DMS153 (cell line): ENCODE measurements at regions not wholly inside any gene's neighbourhood (a gene's known extent, or its start where the extent isn't known, plus 50 kb on each side); places are given as distances from the start of the nearest gene placed in this dataset.
"Not testable (repeated sequence)": the region's sequence is repeated elsewhere in the genome, so short reads cannot be mapped to it uniquely, and the experiment has no call there.

Experiments
- DNase-seq: peaks from one replicate; lab custom pipeline; 2025; lab: John Stamatoyannopoulos, UW

DNA sequence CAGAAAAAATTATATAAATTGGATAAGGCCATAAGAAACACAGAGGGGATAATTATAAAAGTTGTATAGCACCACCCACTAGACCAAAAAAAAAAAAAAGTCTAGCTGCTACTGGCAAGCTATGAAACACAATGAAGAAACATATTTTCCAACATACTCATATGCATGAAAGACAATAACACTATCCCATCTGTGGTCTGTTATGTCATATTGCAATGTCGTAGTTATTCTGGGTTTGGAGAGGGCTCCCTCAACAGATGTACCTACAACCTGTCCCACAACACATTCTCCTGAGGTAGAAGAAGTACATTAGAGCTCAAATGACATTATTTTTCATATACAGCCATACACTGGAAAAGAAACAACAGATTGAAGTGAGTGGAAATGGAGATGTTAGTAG, 517.6 kb upstream of the ADGRL4 start:
- no peak for DNase-seq

DNA sequence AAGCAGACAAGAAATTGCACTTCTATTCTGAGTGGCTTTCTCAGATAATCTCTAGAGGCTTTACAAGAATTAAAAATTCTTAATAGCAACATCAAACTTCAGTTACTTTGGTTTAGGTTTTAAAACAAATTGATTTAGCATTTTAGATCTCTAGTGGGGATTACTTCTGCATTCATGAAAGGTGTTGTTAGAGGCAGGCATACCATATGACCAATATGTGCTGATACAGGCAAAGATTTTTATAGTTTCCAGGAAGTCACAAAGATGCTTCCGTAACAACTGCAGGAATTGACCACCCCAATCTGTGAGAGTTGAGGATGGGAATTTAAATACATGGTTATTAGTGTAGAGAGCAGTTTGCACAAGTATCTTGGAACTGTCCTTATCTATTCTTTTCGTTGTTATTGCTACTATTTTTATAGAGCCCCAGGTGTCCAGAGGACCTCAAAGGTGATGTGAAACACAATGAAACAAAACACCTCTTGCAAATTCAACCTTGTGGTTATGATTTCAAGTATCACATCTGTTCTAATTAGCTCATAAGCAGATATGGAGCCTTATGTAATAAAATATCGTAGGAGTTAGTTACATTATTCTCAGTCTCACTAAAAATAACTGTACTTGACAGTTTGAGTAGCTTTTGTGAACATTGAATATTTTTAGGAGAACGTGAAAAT, 512.7 kb upstream of the ADGRL4 start:
- DNase-seq, result no peak

- DNase-seq, result no peak
Measured at GRCh38 chr1:79517470-79518224, 511.1 kb upstream of the ADGRL4 start.

GRCh38 chr1:79507770-79508169, 501.2 kb upstream of the ADGRL4 start:
- DNase-seq, result no peak

- DNase-seq, result no peak
Measured at GRCh38 chr1:79501153-79501552, 494.6 kb upstream of the ADGRL4 start.

DNA sequence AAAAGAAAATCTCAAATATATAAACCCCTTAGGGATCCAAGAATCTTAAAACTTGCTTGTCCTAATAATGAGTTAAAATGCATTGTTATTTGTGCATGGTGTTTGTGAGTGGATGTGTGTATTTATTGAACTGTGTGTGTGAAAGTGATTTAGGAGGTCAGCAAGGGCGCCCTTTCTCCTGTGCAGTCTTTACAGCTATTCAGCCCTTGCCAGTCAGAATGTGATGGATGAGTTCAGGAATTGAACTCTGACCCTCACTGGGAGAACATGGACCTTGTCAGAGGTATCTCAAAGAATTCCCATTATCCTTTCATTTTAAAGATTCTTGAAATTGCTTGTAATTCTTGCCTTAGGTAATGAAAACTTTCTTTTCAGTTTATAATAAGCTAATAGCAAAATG, 493.0 kb upstream of the ADGRL4 start:
- DNase-seq, result no peak

DNA sequence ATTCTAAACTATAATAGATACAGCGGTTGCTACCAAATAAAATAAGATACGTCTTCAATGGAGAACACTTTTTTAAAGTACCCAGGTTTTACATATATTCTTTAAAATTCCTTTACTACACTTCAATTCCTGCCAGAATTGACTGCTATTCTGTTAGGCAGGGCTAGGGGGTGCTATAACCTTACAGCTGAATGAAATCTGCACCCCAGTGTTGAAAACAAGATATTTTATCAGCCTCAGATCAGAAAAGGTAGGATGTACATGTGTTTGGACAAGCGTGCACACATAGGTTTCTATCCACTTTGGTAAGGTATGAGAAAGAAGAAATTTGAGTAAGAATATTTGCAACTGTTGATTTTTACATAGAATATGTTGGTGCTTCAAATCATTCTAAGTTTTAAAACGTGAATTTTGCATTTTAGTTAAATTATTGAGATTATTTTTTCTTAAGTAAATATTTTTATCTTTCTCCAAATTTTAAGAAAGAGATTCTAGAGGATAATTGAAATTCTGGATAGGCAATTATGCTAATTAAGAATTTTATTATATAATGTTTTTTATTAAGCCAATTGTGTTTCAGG, 490.8 kb upstream of the ADGRL4 start:
- no peak for DNase-seq

DNA sequence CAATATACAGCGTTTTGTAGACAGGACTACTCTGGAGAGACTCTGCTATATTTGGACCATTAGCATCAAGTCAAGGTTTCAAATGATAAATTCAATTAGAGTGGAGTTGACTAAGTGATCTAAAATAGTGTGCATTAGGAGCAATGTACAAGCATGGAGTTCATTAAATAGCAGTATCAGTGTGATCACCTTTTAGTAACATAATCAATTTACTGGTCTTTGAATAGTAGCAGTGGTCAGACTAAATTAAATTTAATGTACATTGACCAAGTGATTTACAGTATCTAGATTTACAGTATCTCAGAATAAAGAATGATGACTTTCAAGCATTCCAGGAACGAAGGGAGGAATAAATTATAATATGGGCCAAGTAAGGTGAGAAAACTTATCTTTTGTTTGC, 489.6 kb upstream of the ADGRL4 start:
- no peak for DNase-seq

GRCh38 chr1:79493702-79494101, 487.2 kb upstream of the ADGRL4 start:
- not testable (repeated sequence) for DNase-seq

GRCh38 chr1:79488572-79489121, 482.1 kb upstream of the ADGRL4 start:
- DNase-seq, result not testable (repeated sequence)

DNA sequence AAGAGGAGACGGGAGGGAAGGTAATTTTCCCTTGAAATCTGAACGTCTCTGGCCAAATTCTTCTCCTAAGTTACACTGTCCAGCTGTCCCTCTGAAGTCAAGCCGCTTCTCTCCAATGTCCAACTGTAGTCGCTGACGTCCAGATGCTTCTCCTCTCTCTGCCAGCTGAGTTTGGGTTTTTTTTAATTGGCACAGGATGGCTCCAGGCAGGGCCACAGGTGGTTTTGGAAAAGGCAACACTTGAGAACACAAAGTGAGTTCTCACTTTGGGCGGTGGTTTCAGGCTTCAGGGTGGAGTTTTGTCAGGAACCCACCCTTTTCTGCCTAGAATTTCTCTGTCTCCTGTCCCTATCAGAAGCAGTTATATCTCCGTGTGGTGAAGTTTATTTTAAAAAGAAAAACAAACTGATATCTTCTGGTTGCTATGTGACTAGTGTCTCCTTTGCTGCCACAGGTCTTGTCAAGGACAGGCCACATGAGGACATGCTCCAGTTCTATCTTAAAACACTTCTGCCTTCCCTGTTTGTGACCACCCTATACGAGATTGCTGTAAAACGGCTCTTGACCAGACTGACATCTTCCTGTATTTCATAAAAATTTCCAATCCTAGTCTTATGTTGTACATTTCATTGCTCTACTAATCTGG, 472.3 kb upstream of the ADGRL4 start:
- DNase-seq, result no peak

- no peak for DNase-seq
Measured at GRCh38 chr1:79478160-79478559, 471.6 kb upstream of the ADGRL4 start.

DNA sequence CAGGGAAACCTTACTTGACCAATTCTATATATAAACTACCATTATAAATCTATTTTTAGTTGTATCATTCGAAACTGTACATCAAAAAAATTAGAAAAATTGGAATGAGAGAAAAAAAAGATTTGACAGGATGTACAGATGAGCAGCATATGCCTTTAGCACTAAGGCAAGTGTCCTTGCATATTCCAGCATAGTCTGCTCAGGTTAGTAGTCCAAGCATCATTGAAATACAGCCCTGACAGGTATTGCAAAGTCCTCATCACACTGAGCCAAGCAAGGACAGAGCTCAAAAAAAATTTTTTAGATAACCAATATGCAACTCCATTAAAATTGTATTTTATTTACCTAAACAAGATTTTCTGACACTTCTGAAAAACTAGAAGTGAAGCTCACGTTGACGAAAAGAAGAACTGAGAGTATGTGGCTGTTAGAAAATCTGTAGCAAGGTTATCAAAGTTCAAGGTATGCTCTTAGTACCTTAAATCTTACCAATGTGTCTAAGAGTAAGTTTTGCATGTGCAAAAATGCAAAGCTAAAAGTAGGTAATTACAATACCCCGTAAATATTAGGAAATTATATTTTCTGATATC, 465.6 kb upstream of the ADGRL4 start:
- DNase-seq, result no peak

- DNase-seq, result no peak
Measured at GRCh38 chr1:79469139-79469538, 462.6 kb upstream of the ADGRL4 start.

DNA sequence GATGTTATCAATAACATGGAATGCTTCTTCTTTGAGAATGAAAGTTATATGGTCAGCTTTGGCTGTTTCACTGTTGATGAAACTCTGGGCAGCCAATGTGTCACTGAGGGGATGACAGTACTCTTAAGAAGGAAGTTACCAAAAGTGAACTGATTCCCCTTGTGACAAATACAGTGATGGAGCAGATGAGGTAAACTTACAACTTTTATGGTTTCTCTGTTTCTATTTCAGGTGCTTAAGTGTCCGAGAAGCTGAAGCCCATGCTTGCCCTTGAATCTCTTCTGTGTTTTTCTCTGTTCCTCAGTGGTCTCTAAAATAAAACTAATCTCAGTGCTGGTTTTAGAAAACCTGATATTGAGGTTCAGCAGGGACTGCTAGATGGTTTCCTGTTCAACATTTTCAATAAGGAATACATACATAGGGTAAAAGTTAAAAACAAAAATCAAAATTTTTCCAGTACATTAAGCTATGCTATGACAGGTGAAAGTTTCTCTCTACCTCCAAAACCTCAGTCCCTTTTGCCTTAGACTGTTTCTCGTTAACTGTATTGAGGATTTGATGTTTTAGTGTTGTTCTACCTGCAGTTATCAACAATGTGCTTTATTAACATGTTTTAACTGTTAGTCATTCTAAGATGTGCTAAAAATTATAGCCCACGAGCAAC, 454.4 kb upstream of the ADGRL4 start:
- no peak for DNase-seq

GRCh38 chr1:79457562-79458224, 451.2 kb upstream of the ADGRL4 start:
- DNase-seq, result no peak

DNA sequence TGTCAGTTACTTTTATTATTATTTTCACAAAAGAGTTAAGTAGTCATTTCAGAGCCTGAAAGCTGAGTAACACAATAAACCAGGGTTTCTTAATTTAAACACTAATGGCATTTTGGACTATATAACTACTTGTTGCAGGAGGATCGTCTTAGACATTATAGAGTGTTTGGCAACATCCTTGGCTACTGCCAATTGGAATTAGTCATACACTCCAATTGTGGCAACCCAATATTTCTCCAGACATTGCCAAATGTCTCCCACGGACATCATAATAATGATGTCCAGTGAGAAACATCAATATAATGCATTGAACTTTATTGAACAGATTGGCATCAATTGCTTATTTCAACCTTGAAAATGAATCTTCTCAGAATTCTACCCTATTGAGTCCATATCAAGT, 441.9 kb upstream of the ADGRL4 start:
- no peak for DNase-seq

GRCh38 chr1:79441238-79441637, 434.7 kb upstream of the ADGRL4 start:
- DNase-seq, result no peak

DNA sequence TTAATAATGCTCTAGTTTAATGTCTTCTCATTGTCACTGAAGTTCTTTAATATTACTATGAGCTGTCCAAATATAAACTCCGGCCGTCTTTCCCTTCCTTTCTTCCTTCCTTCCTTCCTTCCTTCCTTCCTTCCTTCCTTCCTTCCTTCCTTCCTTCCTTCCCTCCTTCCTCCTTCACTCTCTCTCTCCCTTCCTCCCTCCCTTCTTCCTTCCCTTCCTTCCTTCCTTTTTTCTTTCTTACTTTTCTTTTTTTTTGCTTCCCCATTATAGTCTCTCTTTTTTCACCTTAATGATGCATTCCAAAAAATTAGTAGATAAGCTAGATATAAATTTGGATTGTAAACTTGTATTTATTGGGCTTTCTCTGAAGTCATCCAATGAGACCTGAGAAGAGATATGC, 431.0 kb upstream of the ADGRL4 start:
- DNase-seq, result no peak

DNA sequence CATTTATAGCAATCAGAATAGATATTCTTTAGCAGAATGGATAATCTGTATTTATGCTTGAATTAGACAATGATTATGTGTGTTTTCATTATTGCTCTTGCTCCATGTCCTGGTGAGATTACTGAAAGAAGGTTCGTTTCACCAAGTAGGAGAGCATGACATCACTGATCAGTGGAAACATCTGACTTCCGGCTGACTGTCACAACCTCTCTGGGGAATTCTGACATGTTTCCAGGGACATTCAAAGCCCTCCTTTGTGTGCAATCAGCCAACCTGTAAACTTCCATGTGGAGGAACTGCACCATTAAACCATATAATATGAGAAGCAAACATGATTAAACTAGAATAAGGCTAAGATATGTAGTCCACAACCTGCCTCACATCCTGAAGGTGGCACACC, 424.8 kb upstream of the ADGRL4 start:
- peak; percentile 41 for DNase-seq

DNA sequence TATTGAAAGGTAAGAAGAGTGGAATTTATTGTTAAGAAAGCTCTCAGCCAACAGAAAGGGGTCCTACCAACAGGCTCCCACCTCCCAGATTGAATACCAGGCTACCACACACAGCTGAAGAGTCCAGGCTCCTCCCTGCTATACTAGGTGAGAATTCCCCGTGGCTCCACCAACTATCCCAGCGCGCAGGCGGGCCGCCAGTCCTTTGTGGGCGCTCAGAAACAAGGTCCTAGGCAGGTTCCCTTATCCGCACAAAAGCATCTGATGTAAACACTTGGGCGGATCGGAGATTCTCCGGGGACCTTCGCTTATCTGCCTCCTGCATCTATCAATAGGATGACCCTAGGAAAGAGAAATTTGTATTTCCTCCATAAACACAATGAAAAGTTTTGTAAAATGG, 423.9 kb upstream of the ADGRL4 start:
- no peak for DNase-seq
